ENCODE measurements at regions not wholly inside any gene's neighbourhood (a gene's known extent, or its start where the extent isn't known, plus 50 kb on each side); places are given as distances from the start of the nearest gene placed in this dataset.
"Not testable (repeated sequence)": the region's sequence is repeated elsewhere in the genome, so short reads cannot be mapped to it uniquely, and the experiment has no call there.

DNA sequence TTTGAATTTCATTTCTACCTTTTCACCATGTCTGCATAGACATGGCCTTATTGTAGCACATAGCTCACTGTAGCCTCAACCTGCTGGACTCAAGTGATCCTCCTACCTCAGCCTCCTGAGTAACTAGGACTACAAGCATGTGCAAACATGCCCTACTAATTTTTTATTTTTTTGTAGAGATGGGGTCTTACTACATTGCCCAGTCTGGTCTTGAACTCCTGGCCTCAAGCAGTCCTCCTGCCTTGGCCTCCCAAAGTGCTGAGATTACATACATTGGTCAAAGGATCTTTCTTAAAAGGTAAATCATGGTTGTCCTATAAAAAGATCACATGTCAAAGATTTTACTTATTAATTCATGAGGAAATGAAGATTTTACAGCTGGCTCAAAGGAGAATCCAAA, 57.2 kb upstream of the GOLGA8B start:
- Mint-ChIP-seq H3K27ac (no peak overlapping the region), H3K4me1 (ENCODE audit: low read depth) (peaks cover 2% of the 10 kb centered on the region), H3K4me3 (no peak overlapping the region), H3K9me3 (no peaks in the 10 kb centered on the region), H3K27me3 (peaks cover 22% of the 10 kb centered on the region), H3K36me3 (ENCODE audit: low read depth) (no peaks in the 10 kb centered on the region)
- no peak for DNase-seq

DNA sequence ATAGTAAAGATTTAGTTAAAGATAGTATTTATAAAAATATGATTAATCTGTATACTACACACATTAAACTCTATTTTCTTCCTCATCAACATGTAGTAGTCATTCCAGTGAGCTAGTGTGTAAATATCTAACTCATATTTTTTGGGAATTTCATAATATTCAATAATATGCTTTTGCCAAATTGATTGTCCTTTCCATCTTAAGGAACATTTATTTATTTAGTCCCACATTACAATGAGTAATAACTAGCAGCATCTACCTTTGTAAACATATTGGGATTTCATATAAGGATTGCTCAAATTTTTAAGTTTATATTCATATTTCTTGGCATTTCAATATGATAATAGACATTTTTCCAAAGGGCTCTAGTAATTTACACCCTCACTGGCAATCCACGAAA, 53.9 kb upstream of the GOLGA8B start:
- Mint-ChIP-seq H3K9me3 (peaks cover 3% of the 10 kb centered on the region), H3K4me1 (ENCODE audit: low read depth) (peaks cover under 1% of the 10 kb centered on the region), H3K27me3 (peaks cover 16% of the 10 kb centered on the region), H3K27ac (no peak overlapping the region), H3K4me3 (no peak overlapping the region), H3K36me3 (ENCODE audit: low read depth) (no peaks in the 10 kb centered on the region)
- DNase-seq = no peak

DNA sequence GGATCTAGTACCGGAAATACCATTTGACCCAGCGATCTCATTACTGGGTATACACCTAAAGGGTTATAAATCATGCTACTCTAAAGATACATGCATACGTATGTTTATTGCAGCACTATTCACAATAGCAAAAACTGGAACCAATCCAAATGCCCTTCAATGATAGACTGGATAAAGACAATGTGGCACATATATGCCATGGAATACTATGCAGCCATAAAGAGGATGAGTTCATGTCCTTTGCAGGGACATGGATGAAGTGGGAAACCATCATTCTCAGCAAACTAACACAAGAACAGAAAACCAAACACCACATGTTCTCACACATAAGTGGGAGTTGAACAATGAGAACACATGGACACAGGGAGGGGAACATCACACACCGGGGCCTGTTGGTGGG, 50.2 kb upstream of the GOLGA8B start:
- not testable (repeated sequence) for H3K9me3 Mint-ChIP-seq; H3K36me3 Mint-ChIP-seq (ENCODE audit: low read depth); H3K27me3 Mint-ChIP-seq; H3K4me3 Mint-ChIP-seq; DNase-seq; H3K27ac Mint-ChIP-seq
- peaks cover 23% of the 10 kb centered on the region for H3K4me1 Mint-ChIP-seq (ENCODE audit: low read depth)
